Erythroblast (primary cell): ENCODE measurements at regions not wholly inside any gene's neighbourhood (a gene's known extent, or its start where the extent isn't known, plus 50 kb on each side); places are given as distances from the start of the nearest gene placed in this dataset.

Source experiments
- GATA1 ChIP-seq: IDR thresholded peaks from 2 replicates; pipeline ENCODE4 v1.6.1; 2011; ENCODE audit warnings: low read depth, mild to moderate bottlenecking, control low read depth, low read length, moderate library complexity
- POLR2A ChIP-seq: IDR thresholded peaks from 2 replicates; pipeline ENCODE4 v1.6.1; 2011; ENCODE audit warnings: mild to moderate bottlenecking, low read length

DNA sequence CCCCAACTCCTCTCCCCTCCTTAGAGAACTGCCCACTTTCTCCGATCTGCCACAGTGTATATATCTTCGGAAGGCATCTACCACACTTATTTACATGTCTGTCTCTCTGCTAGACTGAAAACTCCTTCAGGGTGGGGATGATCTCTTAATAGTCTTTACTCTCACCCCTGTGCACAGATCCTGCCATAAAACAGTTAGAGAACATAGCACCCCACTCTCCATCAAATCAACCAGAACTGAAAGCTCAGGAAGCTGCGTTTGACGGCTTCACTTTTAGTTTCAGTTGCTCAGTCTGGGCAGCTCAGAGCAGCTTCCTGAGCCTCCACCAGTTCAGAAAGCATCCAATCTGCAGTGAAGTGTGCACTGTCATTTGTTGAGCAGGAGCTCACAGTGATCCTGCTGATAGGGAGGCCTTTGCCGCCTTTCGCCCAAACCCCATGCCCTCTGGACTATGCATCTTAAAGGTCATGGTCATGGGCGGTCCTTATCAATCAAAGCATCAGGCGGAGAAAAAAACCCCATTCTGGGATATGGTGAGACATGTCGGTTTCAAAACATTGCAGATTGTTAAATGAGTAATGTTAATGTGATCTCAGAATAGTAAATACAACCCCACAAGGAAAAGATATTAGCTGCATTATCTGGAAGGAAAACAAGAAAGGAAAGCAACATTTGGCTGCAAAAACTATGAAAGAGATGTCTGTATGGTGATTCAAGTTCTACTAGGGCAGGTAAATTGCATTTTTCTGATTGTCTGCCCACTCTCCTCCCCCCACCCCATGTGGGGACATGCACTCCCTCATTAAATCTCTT, 167.1 kb upstream of the ADO start:
- TF ChIP-seq POLR2A (no peak), GATA1 (no peak)
